BLaER1 treated with 17β-estradiol and CSF1 and Interleukin-3, amounts not matched to agents 10 nM and 100 nM (cell line): ENCODE measurements at regions not wholly inside any gene's neighbourhood (a gene's known extent, or its start where the extent isn't known, plus 50 kb on each side); places are given as distances from the start of the nearest gene placed in this dataset.
"Not testable (repeated sequence)": the region's sequence is repeated elsewhere in the genome, so short reads cannot be mapped to it uniquely, and the experiment has no call there.

Experiments
- H3K27ac ChIP-seq, 11 experiments: shearing (Covaris generic); formaldehyde crosslinking; 2 replicates each; pipeline ENCODE4 v1.8.1; 2022
- H3K27me3 ChIP-seq, 11 experiments: shearing (Covaris generic); formaldehyde crosslinking; 2 replicates each; pipeline ENCODE4 v1.8.1; 2022
- H3K36me3 ChIP-seq, 11 experiments: shearing (Covaris generic); formaldehyde crosslinking; 2 replicates each; pipeline ENCODE4 v1.8.1; 2022
- H3K4me1 ChIP-seq, 10 experiments: shearing (Covaris generic); formaldehyde crosslinking; 2 replicates each; pipeline ENCODE4 v1.8.1; 2022
- H3K4me2 ChIP-seq, 11 experiments: shearing (Covaris generic); formaldehyde crosslinking; 2 replicates each; pipeline ENCODE4 v1.8.1; 2022
- H3K4me3 ChIP-seq, 10 experiments: shearing (Covaris generic); formaldehyde crosslinking; 2 replicates each; pipeline ENCODE4 v1.8.1; 2022
- H3K9ac ChIP-seq, 11 experiments: shearing (Covaris generic); formaldehyde crosslinking; 2 replicates each; pipeline ENCODE4 v1.8.1; 2022
- H3K9me3 ChIP-seq, 11 experiments: shearing (Covaris generic); formaldehyde crosslinking; replicated peaks in 1 of 11; 2 replicates each; pipeline ENCODE4 v1.8.1; 2022
- H4K20me1 ChIP-seq, 11 experiments: shearing (Covaris generic); formaldehyde crosslinking; 2 replicates each; pipeline ENCODE4 v1.8.1; 2022
- Cebpa-rat ChIP-seq, 11 experiments: shearing (Covaris generic); IDR thresholded peaks; 2 replicates each; pipeline ENCODE4 v1.8.1; 2022

- no peak overlapping the region for H3K4me2 ChIP-seq
- H3K27me3 ChIP-seq = no peaks in the 10 kb centered on the region
- peaks cover 0 to 8% (median 5%) of the 10 kb centered on the region in 11 experiments; a peak in 14 of 22 replicates for H3K9me3 ChIP-seq
- no peaks in the 10 kb centered on the region for H4K20me1 ChIP-seq
- no peaks in the 10 kb centered on the region for H3K36me3 ChIP-seq
- no peak for TF ChIP-seq Cebpa-rat (IDR thresholded peaks at IDR 0.05)
- H3K4me1 ChIP-seq = peaks cover 0 to 12% (median 7%) of the 10 kb centered on the region in 10 experiments; a peak in 9 of 20 replicates
- no peak overlapping the region for H3K9ac ChIP-seq
- H3K27ac ChIP-seq = no peak overlapping the region
- no peak overlapping the region for H3K4me3 ChIP-seq
Measured at GRCh38 chr10:53401536-53401935, 629.0 kb upstream of the MBL2 start.

GRCh38 chr10:53396876-53397275 lies 624.3 kb upstream of the MBL2 start:
- H3K36me3 ChIP-seq = no peaks in the 10 kb centered on the region
- no peak overlapping the region for H3K4me2 ChIP-seq
- peaks cover 20 to 32% (median 29%) of the 10 kb centered on the region in 11 experiments for H3K9me3 ChIP-seq
- no peaks in the 10 kb centered on the region for H4K20me1 ChIP-seq
- TF ChIP-seq Cebpa-rat (IDR thresholded peaks at IDR 0.05) = no peak
- H3K9ac ChIP-seq = no peak overlapping the region
- no peak overlapping the region for H3K27ac ChIP-seq
- no peaks in the 10 kb centered on the region for H3K27me3 ChIP-seq
- no peaks in the 10 kb centered on the region for H3K4me1 ChIP-seq
- no peak overlapping the region for H3K4me3 ChIP-seq

GRCh38 chr10:53395449-53395848 lies 622.9 kb upstream of the MBL2 start:
- no peaks in the 10 kb centered on the region for H3K36me3 ChIP-seq
- H3K9ac ChIP-seq = no peak overlapping the region
- H3K4me2 ChIP-seq = no peak overlapping the region
- H3K27ac ChIP-seq = no peak overlapping the region
- no peaks in the 10 kb centered on the region for H3K27me3 ChIP-seq
- TF ChIP-seq Cebpa-rat (IDR thresholded peaks at IDR 0.05) = no peak
- H3K9me3 ChIP-seq = peaks cover 20 to 32% (median 29%) of the 10 kb centered on the region in 11 experiments
- no peaks in the 10 kb centered on the region for H4K20me1 ChIP-seq
- H3K4me3 ChIP-seq = no peak overlapping the region
- H3K4me1 ChIP-seq = no peaks in the 10 kb centered on the region

DNA sequence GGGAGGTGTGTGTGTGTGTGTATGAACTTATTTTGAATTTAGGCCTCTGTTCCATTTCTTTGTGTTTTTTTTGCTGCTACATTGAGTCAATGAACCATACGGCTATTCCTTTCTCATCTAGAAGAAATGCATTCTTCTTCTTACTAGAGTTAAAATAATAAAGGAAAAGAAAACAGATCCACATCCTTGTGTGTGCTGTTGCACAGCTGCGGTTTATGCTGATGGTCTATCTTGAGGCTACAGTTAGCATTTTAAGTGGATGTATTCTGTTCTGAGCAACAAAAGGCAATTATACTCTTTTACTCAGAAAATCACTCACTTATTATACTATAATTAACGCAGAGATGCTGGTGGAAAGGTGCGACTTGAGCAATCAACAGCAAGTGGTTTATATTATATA lies 615.0 kb upstream of the MBL2 start:
- no peaks in the 10 kb centered on the region for H4K20me1 ChIP-seq
- no peak overlapping the region for H3K9ac ChIP-seq
- no peaks in the 10 kb centered on the region for H3K27me3 ChIP-seq
- H3K4me2 ChIP-seq = no peak overlapping the region
- H3K4me3 ChIP-seq = no peak overlapping the region
- no peaks in the 10 kb centered on the region for H3K9me3 ChIP-seq
- H3K36me3 ChIP-seq = no peaks in the 10 kb centered on the region
- no peak overlapping the region for H3K27ac ChIP-seq
- TF ChIP-seq Cebpa-rat (IDR thresholded peaks at IDR 0.05) = no peak
- H3K4me1 ChIP-seq = no peaks in the 10 kb centered on the region

DNA sequence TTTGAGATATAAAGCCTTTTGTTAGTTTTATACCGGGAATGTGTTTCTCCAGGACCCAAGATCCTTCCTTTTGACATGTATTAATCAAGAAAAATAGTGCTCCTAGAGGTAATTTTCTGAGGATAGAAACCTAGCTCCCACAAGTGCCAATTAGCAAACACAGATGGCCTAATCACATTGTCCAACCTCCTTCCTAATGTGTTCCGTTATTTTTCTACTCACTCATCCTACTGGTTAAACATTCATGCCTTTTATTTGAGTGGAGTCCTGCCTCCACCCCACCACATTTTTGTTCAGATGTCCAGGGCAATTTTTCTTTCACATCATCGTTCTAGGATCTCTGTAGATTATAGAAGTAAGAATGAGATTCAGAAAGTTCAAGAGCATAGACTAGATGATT lies 610.0 kb upstream of the MBL2 start:
- Histone ChIP-seq H4K20me1 (no peaks in the 10 kb centered on the region), H3K4me2 (no peak overlapping the region), H3K9me3 (no peaks in the 10 kb centered on the region), H3K36me3 (no peaks in the 10 kb centered on the region), H3K27me3 (no peaks in the 10 kb centered on the region), H3K9ac (no peak overlapping the region), H3K4me3 (no peak overlapping the region), H3K27ac (no peak overlapping the region), H3K4me1 (no peaks in the 10 kb centered on the region)
- TF ChIP-seq Cebpa-rat (IDR thresholded peaks at IDR 0.05) = no peak

GRCh38 chr10:53379956-53380355 lies 607.4 kb upstream of the MBL2 start:
- Histone ChIP-seq H3K4me3 (no peak overlapping the region), H3K4me2 (no peak overlapping the region), H3K9me3 (no peaks in the 10 kb centered on the region), H4K20me1 (no peaks in the 10 kb centered on the region), H3K9ac (no peak overlapping the region), H3K27ac (no peak overlapping the region), H3K27me3 (no peaks in the 10 kb centered on the region), H3K36me3 (no peaks in the 10 kb centered on the region), H3K4me1 (no peaks in the 10 kb centered on the region)
- TF ChIP-seq Cebpa-rat (IDR thresholded peaks at IDR 0.05) = no peak

DNA sequence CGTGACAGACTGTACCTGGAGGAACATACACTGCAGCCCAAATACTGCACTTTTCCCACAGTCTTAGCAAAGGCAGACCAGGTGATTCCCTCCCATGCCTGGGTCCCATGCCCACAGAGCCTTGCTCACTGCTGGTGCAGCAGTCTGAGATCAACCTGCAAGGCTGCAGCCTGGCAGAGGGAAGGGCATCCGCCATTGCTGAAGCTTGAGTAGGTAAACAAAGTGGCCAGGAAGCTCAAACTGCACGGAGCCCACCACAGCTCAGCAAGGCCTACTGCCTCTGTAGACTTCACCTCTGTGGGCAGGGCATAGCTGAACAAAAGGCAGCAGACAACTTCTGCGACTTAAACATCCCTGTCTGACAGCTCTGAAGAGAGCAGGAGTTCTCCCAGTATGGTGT lies 597.8 kb upstream of the MBL2 start:
- Histone ChIP-seq H3K36me3 (no peaks in the 10 kb centered on the region), H3K4me1 (no peaks in the 10 kb centered on the region), H4K20me1 (no peaks in the 10 kb centered on the region), H3K4me3 (no peak overlapping the region), H3K9ac (no peak overlapping the region), H3K4me2 (no peak overlapping the region), H3K9me3 (no peaks in the 10 kb centered on the region), H3K27ac (no peak overlapping the region), H3K27me3 (no peaks in the 10 kb centered on the region)
- TF ChIP-seq Cebpa-rat (IDR thresholded peaks at IDR 0.05) = no peak

GRCh38 chr10:53361936-53362335 lies 589.4 kb upstream of the MBL2 start:
- H3K4me2 ChIP-seq = no peak overlapping the region
- H3K27me3 ChIP-seq = no peaks in the 10 kb centered on the region
- no peaks in the 10 kb centered on the region for H3K36me3 ChIP-seq
- H3K9me3 ChIP-seq = no peaks in the 10 kb centered on the region
- H3K9ac ChIP-seq = no peak overlapping the region
- no peaks in the 10 kb centered on the region for H4K20me1 ChIP-seq
- no peak overlapping the region for H3K4me3 ChIP-seq
- no peaks in the 10 kb centered on the region for H3K4me1 ChIP-seq
- no peak overlapping the region for H3K27ac ChIP-seq
- TF ChIP-seq Cebpa-rat (IDR thresholded peaks at IDR 0.05) = no peak

DNA sequence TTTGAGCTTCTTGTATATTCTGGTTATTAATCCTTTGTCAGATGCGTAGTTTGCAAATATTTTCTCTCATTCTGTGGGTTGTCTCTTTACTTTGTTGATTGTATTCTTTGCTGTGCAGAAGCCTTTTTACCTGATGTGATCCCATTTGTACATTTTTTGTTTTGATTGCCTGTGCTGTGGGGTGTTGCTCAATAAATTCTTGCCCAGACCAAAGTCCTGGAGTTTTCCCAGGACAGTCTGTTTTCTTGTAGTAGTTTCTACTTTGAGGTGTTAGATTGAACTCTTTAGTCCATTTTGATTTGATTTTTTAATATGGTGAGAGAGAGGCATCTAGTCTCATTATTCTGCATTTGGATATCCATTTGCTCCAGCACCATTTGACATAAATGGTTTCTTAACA lies 588.7 kb upstream of the MBL2 start:
- Histone ChIP-seq H3K27ac (no peak overlapping the region), H4K20me1 (no peaks in the 10 kb centered on the region), H3K9ac (no peak overlapping the region), H3K9me3 (no peaks in the 10 kb centered on the region), H3K4me1 (no peaks in the 10 kb centered on the region), H3K27me3 (no peaks in the 10 kb centered on the region), H3K36me3 (no peaks in the 10 kb centered on the region), H3K4me2 (no peak overlapping the region), H3K4me3 (no peak overlapping the region)
- no peak for TF ChIP-seq Cebpa-rat (IDR thresholded peaks at IDR 0.05)

GRCh38 chr10:53358978-53359377 lies 586.4 kb upstream of the MBL2 start:
- not testable (repeated sequence) for H3K27me3 ChIP-seq, H3K9ac ChIP-seq, H3K9me3 ChIP-seq, H3K4me1 ChIP-seq, H3K27ac ChIP-seq, H3K4me3 ChIP-seq, H3K4me2 ChIP-seq, H3K36me3 ChIP-seq, H4K20me1 ChIP-seq

GRCh38 chr10:53358536-53358935 lies 586.0 kb upstream of the MBL2 start:
- Histone ChIP-seq H3K27ac (no peak overlapping the region), H3K36me3 (no peaks in the 10 kb centered on the region), H4K20me1 (no peaks in the 10 kb centered on the region), H3K9me3 (no peaks in the 10 kb centered on the region), H3K4me2 (no peak overlapping the region), H3K9ac (no peak overlapping the region), H3K4me3 (no peak overlapping the region), H3K27me3 (no peaks in the 10 kb centered on the region), H3K4me1 (no peaks in the 10 kb centered on the region)
- no peak for TF ChIP-seq Cebpa-rat (IDR thresholded peaks at IDR 0.05)
